K562 (cell line): ENCODE measurements at regions not wholly inside any gene's neighbourhood (a gene's known extent, or its start where the extent isn't known, plus 50 kb on each side); places are given as distances from the start of the nearest gene placed in this dataset.

Source experiments
- ATAC-seq: fragments of 200-7000 bp; cut with Tn5 transposase; 3 replicates; pipeline ENCODE4 v1.9.1; 2020; ENCODE audit warnings: moderate library complexity
- BruUV-seq: library from RNA; stranded (reverse); fragments of 400-500 nt; replicated peaks from 2 replicates; lab custom pipeline; 2021; lab: Mats Ljungman, UMichigan
- CTCF ChIA-PET: fragments of 300-600 bp; formaldehyde crosslinking; extraction: SDS; loops from one replicate; lab custom pipeline; 2021; ENCODE audit warnings: low intra/inter-chr PET ratio; lab: Yijun Ruan, JAX
- POLR2A ChIA-PET: fragments of 300-600, 350-650 bp; sonication (Branson Sonifier 250); formaldehyde crosslinking; extraction: SDS; loops from one replicate; lab custom pipeline; 2021; ENCODE audit warnings: antibody characterized with exemption, inconsistent platforms; lab: Yijun Ruan, JAX
- DNase-seq, 4 experiments: peaks; one replicate each; pipeline versions ENCODE4 v3.0.0 to v3.0.0-alpha.2; 2011 to 2018; ENCODE audit warnings: low spot score in 3 of 4, mixed read lengths in 3 of 4; ENCODE audit errors: extremely low read depth in 1 of 4
- FAIRE-seq: peaks from 2 replicates; lab custom pipeline; 2011; peaks lifted over from hg19 to GRCh38; lab: Jason Lieb, UNC
- H2AFZ ChIP-seq: 2 replicates; pipeline ENCODE4 v1.6.0; 2011; ENCODE audit warnings: low read depth, low read length, control low read depth, inconsistent platforms
- H3K27ac ChIP-seq: fragments of 200-600 bp; 3 replicates; pipeline ENCODE4 v1.8.0; 2011; ENCODE audit warnings: low read depth, mild to moderate bottlenecking, control low read depth, inconsistent platforms, low read length, moderate library complexity, mixed read lengths; ENCODE audit errors: extremely low read depth
- H3K27me3 ChIP-seq, 2 experiments: fragments of 300-600 bp in 1 of 2; 2 replicates in 1 of 2; 3 replicates in 1 of 2; pipeline versions ENCODE4 v1.6.0 to v1.8.0; 2011; ENCODE audit warnings: inconsistent platforms in 2 of 2, low read length in 2 of 2, mild to moderate bottlenecking in 1 of 2, mixed read lengths in 1 of 2, moderate library complexity in 1 of 2; ENCODE audit not compliant: control insufficient read depth in 2 of 2, insufficient read depth in 2 of 2
- H3K36me3 ChIP-seq: fragments of 300-600 bp; 3 replicates; pipeline ENCODE4 v1.8.0; 2011; ENCODE audit warnings: mild to moderate bottlenecking, low read length, inconsistent platforms; ENCODE audit not compliant: control insufficient read depth, insufficient read depth
- H3K4me1 ChIP-seq, 2 experiments: fragments of 200-600 bp in 1 of 2; replicated peaks in 1 of 2; 2 replicates in 1 of 2; 3 replicates in 1 of 2; pipeline versions ENCODE4 v1.5.1 to v1.8.0; 2011; ENCODE audit warnings: inconsistent platforms in 2 of 2, low read length in 2 of 2, mild to moderate bottlenecking in 1 of 2, mixed read lengths in 1 of 2, moderate library complexity in 1 of 2; ENCODE audit not compliant: control insufficient read depth in 2 of 2, insufficient read depth in 2 of 2
- H3K4me2 ChIP-seq: 2 replicates; pipeline ENCODE4 v1.6.1; 2011; ENCODE audit warnings: low read length, control low read depth, inconsistent platforms, mixed read lengths; ENCODE audit not compliant: insufficient read depth
- H3K4me3 ChIP-seq: fragments of 200-600 bp; sonication (generic), shearing (Covaris generic); 2 replicates; pipeline ENCODE4 v1.5.1; 2016; ENCODE audit warnings: control low read depth, inconsistent platforms
- H3K79me2 ChIP-seq: fragments of 200-600 bp; 3 replicates; pipeline ENCODE4 v1.8.0; 2011; ENCODE audit warnings: low read length, inconsistent platforms; ENCODE audit not compliant: control insufficient read depth, insufficient read depth
- H3K9ac ChIP-seq, 2 experiments: 2 replicates each; pipeline versions ENCODE4 v1.6.0 to v1.6.1; 2011; ENCODE audit warnings: low read depth in 2 of 2, low read length in 2 of 2, control low read depth in 1 of 2, inconsistent platforms in 1 of 2, mild to moderate bottlenecking in 1 of 2, mixed read lengths in 1 of 2; ENCODE audit not compliant: insufficient read depth in 1 of 2
- H3K9me1 ChIP-seq: one replicate; pipeline ENCODE4 v1.6.0; 2011; ENCODE audit warnings: inconsistent platforms, mild to moderate bottlenecking, low read length, moderate library complexity; ENCODE audit not compliant: control insufficient read depth, insufficient read depth
- H3K9me3 ChIP-seq: replicated peaks from 2 replicates; pipeline ENCODE4 v1.5.1; 2011; ENCODE audit warnings: low read depth, low read length, inconsistent platforms; ENCODE audit not compliant: control insufficient read depth, insufficient read depth
- H4K20me1 ChIP-seq: replicated peaks from 2 replicates; pipeline ENCODE4 v1.6.1; 2011; ENCODE audit warnings: low read length, inconsistent platforms, mixed read lengths; ENCODE audit not compliant: control insufficient read depth, insufficient read depth
- BHLHE40 ChIP-seq: IDR thresholded peaks from 2 replicates; pipeline ENCODE4 v1.6.1; 2011; ENCODE audit warnings: low read length, improper control_type of control experiment
- EHMT2 ChIP-seq: fragments of 450-650 bp; IDR thresholded peaks from 2 replicates; pipeline ENCODE4 v1.6.1; 2018; ENCODE audit warnings: antibody characterized with exemption
- MCM7 ChIP-seq, 2 experiments: fragments of 450-650 bp; IDR thresholded peaks; 2 replicates each; pipeline ENCODE4 v1.6.1; 2016 to 2018
- NCOA2 ChIP-seq, 2 experiments: fragments of 450-650 bp; IDR thresholded peaks; 2 replicates each; pipeline ENCODE4 v1.6.1; 2018; ENCODE audit warnings: mild to moderate bottlenecking in 2 of 2, moderate library complexity in 1 of 2; ENCODE audit not compliant: partially characterized antibody in 2 of 2
- POLR2G ChIP-seq: fragments of 200-400 bp; formaldehyde crosslinking; IDR thresholded peaks from 2 replicates; pipeline ENCODE4 v1.6.1; 2017; ENCODE audit warnings: low read depth, mild to moderate bottlenecking, antibody characterized with exemption, low read length, moderate library complexity
- SMC3 ChIP-seq: conservative IDR thresholded peaks from 2 replicates; pipeline ENCODE4 v1.6.1; 2011; ENCODE audit warnings: low read depth, low read length, improper control_type of control experiment; ENCODE audit not compliant: insufficient read depth
- SP1 ChIP-seq: sonication (generic); formaldehyde crosslinking; IDR thresholded peaks from 2 replicates; pipeline ENCODE4 v1.8.1; 2022; ENCODE audit warnings: mild to moderate bottlenecking, missing genetic modification reagents
- THRA ChIP-seq: fragments of 450-650 bp; IDR thresholded peaks from 2 replicates; pipeline ENCODE4 v1.6.1; 2017; ENCODE audit warnings: mild to moderate bottlenecking, moderate library complexity
- ZFPM2 ChIP-seq: fragments of 250-450 bp; sonication (Bioruptor Pico); IDR thresholded peaks from 2 replicates; pipeline ENCODE4 v1.5.1; 2022; ENCODE audit warnings: mild to moderate bottlenecking
- ZNF277 ChIP-seq: fragments of 250-450 bp; sonication (Bioruptor Pico); IDR thresholded peaks from 2 replicates; pipeline ENCODE4 v1.8.0; 2022; ENCODE audit warnings: inconsistent platforms, mild to moderate bottlenecking, moderate library complexity, borderline replicate concordance
- ZNF398 ChIP-seq: fragments of 250-450 bp; sonication (Bioruptor Pico); IDR thresholded peaks from 2 replicates; pipeline ENCODE4 v1.8.0; 2021; ENCODE audit warnings: moderate library complexity, mild to moderate bottlenecking, inconsistent platforms
- ZNF431 ChIP-seq: sonication (generic); formaldehyde crosslinking; IDR thresholded peaks from 2 replicates; pipeline ENCODE4 v1.8.0; 2022; ENCODE audit warnings: mild to moderate bottlenecking, missing genetic modification reagents
- ZNF444 ChIP-seq: fragments of 250-450 bp; sonication (Bioruptor Pico); IDR thresholded peaks from 2 replicates; pipeline ENCODE4 v1.4.0; 2020; ENCODE audit warnings: mild to moderate bottlenecking, moderate library complexity
- WGBS: fragments of 100-300 bp; shearing (Covaris generic); methylation state at CpG from one replicate; pipeline ENCODE4 v1.1.6; 2016; ENCODE audit warnings: low coverage, mixed read lengths; ENCODE audit not compliant: insufficient coverage; ENCODE audit errors: missing lambda C conversion rate; 5-methylcytosine and 5-hydroxymethylcytosine counted together
- in situ Hi-C: fragments of 300-500 bp; cut with MboI; formaldehyde crosslinking; loops from 4 replicates; pipeline ENCODE4 v1.15.0; 2018; ENCODE audit warnings: inconsistent platforms, mixed read lengths
- intact Hi-C: fragments of 100-400 bp; cut with micrococcal nuclease; formaldehyde crosslinking; loops from 2 replicates; pipeline ENCODE4 v1.14.2; 2022

- CTCF ChIA-PET: no interaction called here
Observed at GRCh38 chr4:151957153-151957552, 196.3 kb upstream of the GATB start.

More at GRCh38 chr4:151957153-151957552, 196.3 kb upstream of the GATB start:
- FAIRE-seq: no peak
- Histone ChIP-seq H3K9me1 (no peaks in the 10 kb centered on the region), H3K79me2 (no peaks in the 10 kb centered on the region), H2AFZ (no peak overlapping the region), H3K27me3 (no peaks in the 10 kb centered on the region; a peak in 1 of 5 replicates), H3K27ac (no peak overlapping the region), H3K9ac (no peak overlapping the region), H3K4me3 (no peak overlapping the region), H3K36me3 (no peaks in the 10 kb centered on the region), H3K4me2 (no peak overlapping the region), H4K20me1 (no peaks in the 10 kb centered on the region), H3K4me1 (no peaks in the 10 kb centered on the region), H3K9me3 (no peaks in the 10 kb centered on the region)
- no peak; the same call in 2 of the 3 replicates for ATAC-seq
- no peak for TF ChIP-seq ZNF444 (CRISPR knock-in tag)
- TF ChIP-seq ZNF277 (CRISPR knock-in tag): no peak
- no peak for TF ChIP-seq BHLHE40
- no peak for TF ChIP-seq NCOA2 (IDR thresholded peaks at IDR 0.05; ENCODE audit: partially characterized antibody in 2 of 2)
- no peak for TF ChIP-seq ZNF431 (CRISPR knock-in tag)
- TF ChIP-seq SMC3: no peak
- TF ChIP-seq EHMT2: no peak
- TF ChIP-seq ZNF398 (CRISPR knock-in tag): no peak
- TF ChIP-seq MCM7 (IDR thresholded peaks at IDR 0.05): no peak
- no peak for TF ChIP-seq POLR2G
- TF ChIP-seq THRA: no peak
- TF ChIP-seq SP1 (CRISPR knock-in tag): no peak
- no peak for TF ChIP-seq ZFPM2 (CRISPR knock-in tag)
- POLR2A ChIA-PET: interaction anchor here (0.6 kb wide), 1 partner anchor 8 kb away, joined by 3 read pairs; no protein-coding TSS in a partner anchor
- intact Hi-C loops: no loop called here
- 0% methylated on average over 5 of the region's 5 CpGs for WGBS
- DNase-seq: no peak
- in situ Hi-C loops: no loop called here
- BruUV-seq: no TSS peak
